GM21529 (cell line): ENCODE measurements at regions not wholly inside any gene's neighbourhood (a gene's known extent, or its start where the extent isn't known, plus 50 kb on each side); places are given as distances from the start of the nearest gene placed in this dataset.
A peak's percentile ranks its signal among the peaks of the same experiment; 100 is the strongest.

Experiments used
- ATAC-seq: cut with Tn5 transposase; IDR thresholded peaks from one replicate; pipeline ENCODE4 v1.9.1; 2021; ENCODE audit not compliant: unreplicated experiment

DNA sequence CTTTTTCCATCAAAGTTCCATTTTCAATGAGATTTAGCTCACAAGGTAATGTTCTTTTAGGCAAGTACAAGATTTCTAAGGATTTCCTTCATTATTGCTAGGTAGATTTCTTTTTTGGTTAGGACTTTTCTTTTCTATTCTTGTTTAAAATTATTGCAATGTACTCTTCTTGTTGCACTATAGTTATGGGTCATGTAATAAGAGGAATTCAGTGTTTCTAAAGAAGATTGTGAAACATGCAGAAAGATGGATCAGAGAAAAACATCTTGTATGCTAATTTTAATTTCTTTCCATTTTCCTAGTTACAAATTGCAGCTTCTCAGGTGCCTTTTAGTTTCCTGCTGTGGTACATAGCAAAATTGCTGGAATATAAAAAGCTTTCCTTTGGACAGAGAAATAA is 56.1 kb downstream of the BTG1 start:
- no peak for ATAC-seq

DNA sequence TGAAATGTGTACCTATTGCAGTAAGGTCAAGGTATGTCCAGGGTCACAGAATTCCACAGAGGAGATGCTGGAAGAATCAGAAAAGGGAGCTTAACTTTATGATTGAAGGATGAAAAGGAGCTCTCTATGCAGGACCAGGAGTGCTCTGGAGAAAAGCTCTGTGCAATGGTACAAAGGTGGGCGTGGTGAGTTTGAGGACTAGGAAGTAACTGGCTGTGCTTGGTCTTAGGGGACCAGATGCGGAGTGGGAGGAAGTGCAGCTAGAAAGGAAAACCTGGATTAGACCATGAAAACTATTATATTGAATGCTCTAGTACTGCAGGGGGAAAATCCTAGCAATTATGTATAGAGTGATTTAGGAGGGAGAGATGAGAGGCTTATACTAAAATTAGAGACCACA is 56.8 kb downstream of the BTG1 start:
- ATAC-seq = no peak

GRCh38 chr12:92085736-92086040 is 60.0 kb downstream of the BTG1 start:
- no peak for ATAC-seq

DNA sequence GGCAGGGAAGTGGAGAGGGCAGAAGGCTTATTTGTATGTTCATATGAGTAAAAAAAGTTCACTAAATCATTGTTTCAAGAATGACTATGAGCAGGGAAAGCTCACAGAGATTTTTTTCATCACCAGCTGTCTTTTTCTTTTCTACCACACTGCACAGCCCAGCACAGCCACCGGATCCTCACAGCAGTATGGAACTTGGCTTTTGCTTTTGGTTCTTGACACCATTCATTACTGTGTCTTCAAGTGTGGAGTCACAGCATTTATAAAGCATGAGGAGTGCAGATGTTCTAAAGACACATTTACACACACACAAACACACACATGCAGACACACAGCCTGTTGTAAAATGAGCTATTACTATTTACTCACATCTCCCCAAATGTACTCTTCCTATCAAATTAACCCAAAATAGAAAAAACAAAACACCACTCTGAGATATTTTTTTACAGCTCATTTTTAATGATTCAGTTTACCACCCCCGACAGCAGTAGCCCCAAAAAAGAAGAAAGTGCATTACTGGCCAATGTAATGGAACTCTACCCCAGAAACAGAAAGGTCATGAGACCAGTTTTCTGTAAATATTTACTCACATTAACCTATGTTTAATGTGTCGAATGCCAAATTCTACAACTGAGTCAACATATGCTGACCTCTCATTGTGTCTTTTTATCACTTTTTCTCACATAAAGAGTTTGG is 60.5 kb downstream of the BTG1 start:
- ATAC-seq = peak; percentile 56

- no peak for ATAC-seq
Measured at GRCh38 chr12:92080911-92081285, 64.7 kb downstream of the BTG1 start.

GRCh38 chr12:92079054-92079385 is 66.6 kb downstream of the BTG1 start:
- no peak for ATAC-seq

DNA sequence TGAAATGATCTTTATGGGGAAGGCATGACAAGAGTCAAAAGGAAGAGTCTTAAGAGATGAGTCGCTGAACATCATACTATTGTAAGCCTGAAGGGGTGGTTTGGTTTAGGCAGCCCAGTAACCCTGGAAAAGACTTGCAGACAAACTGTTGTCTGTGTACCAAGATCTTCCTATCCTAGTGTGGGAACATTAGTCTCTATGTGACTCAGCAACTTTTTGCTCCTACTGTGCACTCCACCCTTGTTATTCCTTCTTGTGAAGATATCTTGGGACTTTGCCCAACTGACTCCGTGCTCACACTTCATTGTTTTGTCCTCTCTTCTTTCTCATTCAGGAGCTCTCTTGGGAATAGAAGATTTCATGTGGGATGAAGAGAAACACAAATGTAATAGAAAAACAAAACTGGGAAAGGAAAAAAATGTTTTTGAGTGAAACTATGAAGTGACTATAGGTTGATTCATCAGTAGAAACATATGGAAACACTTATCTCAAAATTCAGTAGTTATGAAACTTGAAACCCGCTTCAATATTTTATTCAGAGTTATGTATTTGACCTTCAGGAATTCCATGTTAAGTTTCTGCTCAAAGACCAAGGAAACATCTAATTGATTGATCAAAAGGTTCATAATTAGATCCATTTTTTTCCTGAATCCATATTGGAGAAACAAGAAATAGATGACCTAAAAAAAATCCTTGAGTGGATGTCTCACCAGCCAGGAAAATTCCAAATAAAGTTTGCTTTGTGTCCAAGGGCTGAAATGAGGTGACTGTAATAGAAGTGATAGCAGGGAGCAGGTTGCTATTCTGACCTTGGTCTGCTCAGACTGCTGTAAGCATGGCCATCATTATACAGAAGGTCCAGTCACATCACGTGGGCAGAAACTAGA is 67.2 kb downstream of the BTG1 start:
- no peak for ATAC-seq

GRCh38 chr12:92077530-92077929 is 68.1 kb downstream of the BTG1 start:
- ATAC-seq = no peak

GRCh38 chr12:92076101-92076500 is 69.5 kb downstream of the BTG1 start:
- ATAC-seq = no peak

GRCh38 chr12:92075425-92075914 is 70.2 kb downstream of the BTG1 start:
- no peak for ATAC-seq

GRCh38 chr12:92074889-92075288 is 70.8 kb downstream of the BTG1 start:
- ATAC-seq = no peak

- ATAC-seq = no peak
Measured at GRCh38 chr12:92073094-92073493, 72.6 kb downstream of the BTG1 start.

DNA sequence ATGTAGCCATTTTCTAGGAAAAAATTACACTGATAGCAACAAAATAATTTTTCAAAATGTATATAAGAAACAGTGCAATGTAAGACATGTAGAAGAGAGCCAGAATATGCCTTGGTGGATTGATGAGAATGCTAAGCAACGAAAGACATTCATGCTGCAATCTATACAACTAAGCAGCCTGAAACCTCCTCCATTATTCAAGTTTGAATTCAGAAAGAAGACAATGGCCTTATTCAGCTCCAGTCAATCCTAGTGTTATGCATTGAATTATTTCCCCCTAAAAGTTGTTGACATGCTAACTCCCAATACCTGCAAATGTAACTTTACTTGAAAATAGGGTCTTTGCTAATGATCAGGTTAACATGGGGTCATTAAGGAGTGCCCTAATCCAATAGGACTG is 73.5 kb downstream of the BTG1 start:
- ATAC-seq = no peak

DNA sequence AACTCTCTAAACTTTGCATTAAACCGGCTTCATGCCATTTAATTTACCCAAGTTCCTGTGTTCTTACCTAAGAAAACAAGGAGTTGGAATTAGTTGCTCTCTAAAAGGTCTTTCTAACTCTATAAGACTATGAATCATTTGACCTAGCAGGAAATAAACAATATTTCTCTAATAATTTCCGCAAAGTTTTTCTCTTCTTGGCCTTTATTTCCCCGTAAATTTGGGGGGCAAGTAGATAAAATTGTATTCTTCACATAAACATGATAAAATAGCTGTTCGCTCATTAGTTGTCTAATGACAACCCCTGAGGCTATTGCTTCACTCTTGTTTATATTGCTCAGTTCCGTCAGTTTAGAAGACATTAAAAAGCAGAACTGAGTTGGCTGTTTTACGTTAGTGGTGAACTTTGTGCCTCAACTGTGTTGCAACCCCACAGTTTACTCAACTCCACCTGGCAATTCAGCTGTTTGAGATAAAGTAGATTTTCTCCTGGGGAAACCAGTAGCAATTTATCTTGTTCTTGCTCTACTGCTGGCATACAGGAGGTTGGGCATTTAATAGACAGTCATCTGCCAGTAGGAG is 74.7 kb downstream of the BTG1 start:
- ATAC-seq = no peak

DNA sequence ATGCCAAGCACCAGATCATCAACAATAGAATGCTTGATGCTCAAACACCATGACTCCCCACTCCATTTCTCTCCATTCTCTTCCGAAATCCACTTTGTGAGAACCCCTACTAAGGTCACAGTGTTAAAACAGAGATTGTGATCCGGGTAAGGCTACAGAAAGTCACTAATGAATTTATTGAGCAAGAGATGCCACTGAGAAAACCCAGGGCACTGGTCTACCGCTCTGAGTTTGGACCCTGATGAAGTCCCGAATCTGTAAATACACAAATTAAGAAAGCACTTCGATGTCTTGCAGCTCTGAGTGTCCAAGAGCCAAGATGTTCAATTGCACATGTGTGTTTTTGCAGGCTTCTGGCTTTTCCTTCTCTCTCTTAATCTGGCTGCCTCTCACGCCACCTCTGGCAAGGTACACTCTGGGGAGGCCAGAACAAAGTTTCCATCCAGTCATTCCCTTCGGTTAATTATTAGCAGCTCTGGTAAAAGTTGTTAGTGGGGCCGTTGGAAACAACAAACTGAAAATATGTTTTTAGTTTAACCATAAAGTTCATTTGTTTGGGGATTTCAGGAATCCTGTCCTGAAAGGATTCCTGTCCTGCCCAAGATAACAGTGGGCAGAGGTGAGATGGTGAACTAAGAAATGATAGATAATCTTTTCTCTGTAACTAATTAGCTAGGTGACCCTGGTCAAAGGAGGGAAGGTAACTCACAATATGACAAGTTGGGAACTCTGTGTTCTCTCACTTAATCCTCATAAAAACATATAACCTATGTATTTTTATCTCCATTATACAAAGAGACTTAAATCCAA is 75.4 kb downstream of the BTG1 start:
- ATAC-seq = no peak

DNA sequence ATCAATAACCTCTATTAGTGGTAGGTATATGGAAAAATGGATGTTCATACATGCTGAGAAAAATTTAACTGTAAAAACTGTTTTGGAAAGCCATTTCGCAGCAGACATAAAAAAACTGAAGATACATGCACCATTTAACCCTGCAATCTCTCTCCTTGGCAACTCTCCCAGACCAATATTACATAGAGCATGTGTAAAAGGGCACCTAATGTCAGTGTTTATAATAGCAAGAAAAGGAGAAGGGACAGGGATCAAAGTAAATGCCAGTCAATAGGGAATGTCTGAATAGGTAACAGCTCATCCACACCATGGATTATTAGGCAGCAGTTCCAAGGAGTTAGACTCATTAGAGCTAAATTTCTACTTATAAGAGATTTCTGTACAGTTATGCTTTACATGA is 77.2 kb downstream of the BTG1 start:
- no peak for ATAC-seq

DNA sequence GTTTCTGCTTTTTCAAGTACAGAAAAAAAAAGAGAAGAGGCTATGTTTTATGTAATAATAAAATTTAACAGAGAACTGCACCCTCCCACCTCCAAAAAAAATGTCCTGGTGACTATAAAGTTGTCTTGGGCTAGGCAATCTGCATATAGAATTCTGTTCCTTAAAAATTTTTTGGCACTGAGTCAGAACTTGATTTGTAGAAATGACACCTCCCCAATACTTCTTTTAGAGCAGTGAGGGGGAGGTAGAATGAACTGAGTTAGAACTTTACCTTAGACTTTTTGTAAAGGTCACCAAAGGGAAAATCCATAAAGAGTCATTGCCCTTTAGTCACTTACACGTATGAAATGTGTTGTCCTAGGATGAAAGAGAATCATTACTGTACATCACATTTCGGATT is 80.0 kb downstream of the BTG1 start:
- ATAC-seq = peak; percentile 31

- peak; percentile 76 for ATAC-seq
Measured at GRCh38 chr12:92065018-92065499, 80.6 kb downstream of the BTG1 start.

GRCh38 chr12:92064422-92064821 is 81.2 kb downstream of the BTG1 start:
- no peak for ATAC-seq

GRCh38 chr12:92063641-92064040 is 82.0 kb downstream of the BTG1 start:
- ATAC-seq = no peak
